NCI-H345 treated with DMSO at 0.1 percent for 48 hours (cell line): ENCODE measurements at regions not wholly inside any gene's neighbourhood (a gene's known extent, or its start where the extent isn't known, plus 50 kb on each side); places are given as distances from the start of the nearest gene placed in this dataset.
A peak's percentile ranks its signal among the peaks of the same experiment; 100 is the strongest.

Source experiments
- DNase-seq: peaks from one replicate; lab custom pipeline; 2025; ENCODE audit not compliant: unreplicated experiment; lab: John Stamatoyannopoulos, UW

DNA sequence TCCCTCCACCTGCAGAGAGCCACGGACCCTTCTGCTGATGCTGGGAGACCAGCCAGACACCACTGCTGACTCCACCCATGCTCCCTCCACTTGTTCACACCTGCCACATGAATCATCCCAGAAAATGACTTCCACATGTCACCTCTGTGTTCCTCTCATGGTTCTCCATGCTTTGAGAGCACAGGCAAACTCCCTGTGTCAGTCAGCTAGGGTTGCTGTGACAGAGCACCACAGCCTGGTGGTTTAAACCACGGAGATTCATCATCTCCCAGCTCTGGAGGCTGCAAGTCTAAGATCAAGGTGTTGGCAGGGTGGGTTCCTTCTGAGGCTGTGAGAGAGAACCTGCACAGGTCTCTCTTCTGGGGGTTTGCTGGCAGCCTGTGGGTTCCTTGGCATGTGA lies 381.4 kb downstream of the GADD45G start:
- DNase-seq: no peak

GRCh38 chr9:89988458-89988857 lies 383.6 kb downstream of the GADD45G start:
- DNase-seq: no peak

GRCh38 chr9:89991204-89991790 lies 386.5 kb downstream of the GADD45G start:
- no peak for DNase-seq

- DNase-seq: no peak
Observed at GRCh38 chr9:89992326-89993198, 387.8 kb downstream of the GADD45G start.

- DNase-seq: no peak
Observed at GRCh38 chr9:89993678-89994630, 389.1 kb downstream of the GADD45G start.

- DNase-seq: no peak
Observed at GRCh38 chr9:89994988-89995613, 390.3 kb downstream of the GADD45G start.

GRCh38 chr9:89996116-89996515 lies 391.3 kb downstream of the GADD45G start:
- no peak for DNase-seq

GRCh38 chr9:89996773-89997172 lies 392.0 kb downstream of the GADD45G start:
- DNase-seq: no peak

DNA sequence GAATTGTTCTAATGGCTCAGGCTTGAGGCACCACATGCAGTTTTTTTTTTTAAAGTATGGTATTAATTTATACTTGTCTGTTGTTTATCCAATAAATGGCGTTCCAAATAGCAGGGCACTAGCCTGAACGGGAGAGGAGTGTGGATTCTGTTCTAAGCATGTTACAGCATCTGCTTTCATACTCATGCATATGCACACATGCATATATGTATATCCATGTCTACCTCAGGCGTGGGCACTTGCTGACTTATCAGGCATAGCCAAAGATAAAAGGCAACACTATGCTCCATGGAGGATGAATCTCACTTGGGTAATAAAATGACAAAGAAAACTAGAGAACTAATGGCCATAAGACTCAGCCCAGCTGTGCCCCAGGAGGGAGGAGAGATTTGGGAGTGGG lies 393.8 kb downstream of the GADD45G start:
- no peak for DNase-seq

DNA sequence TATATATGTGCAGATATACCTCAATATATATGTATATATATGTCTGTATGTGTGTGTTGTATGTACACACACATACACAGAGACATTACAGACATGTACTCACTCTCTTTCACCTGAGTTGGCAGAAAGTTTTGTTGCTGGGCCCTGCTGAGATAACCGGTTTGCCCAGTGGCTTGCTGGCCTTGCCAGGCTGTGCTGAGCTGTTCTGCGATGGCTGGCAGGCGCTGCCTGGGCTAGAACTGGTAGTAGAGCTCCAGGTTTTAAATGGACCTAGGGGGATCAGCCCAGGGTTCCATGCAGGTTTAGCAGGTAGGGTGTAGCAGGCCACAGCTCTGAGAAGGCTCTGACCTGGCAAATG lies 394.3 kb downstream of the GADD45G start:
- DNase-seq: peak; percentile 46

GRCh38 chr9:89999534-90000370 lies 394.9 kb downstream of the GADD45G start:
- DNase-seq: peak; percentile 68

DNA sequence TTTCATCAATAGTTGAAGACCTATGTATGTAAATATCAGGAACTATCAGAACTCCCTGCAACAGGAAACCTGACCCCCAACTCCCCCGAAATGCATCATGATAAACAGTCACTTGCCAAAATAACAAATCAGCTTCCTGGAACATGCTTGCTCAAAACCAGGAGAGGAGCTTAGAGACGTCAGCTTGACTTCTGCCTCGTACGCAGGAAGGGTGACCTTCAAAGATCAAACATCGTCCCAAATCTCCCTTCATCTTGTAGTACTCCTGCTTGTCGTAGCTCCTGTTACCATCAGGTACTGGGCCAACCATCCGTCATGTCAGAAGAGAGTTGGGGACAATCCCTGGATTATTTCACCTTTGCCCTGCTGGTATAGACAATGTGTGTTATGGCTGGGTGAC lies 396.1 kb downstream of the GADD45G start:
- DNase-seq: no peak

DNA sequence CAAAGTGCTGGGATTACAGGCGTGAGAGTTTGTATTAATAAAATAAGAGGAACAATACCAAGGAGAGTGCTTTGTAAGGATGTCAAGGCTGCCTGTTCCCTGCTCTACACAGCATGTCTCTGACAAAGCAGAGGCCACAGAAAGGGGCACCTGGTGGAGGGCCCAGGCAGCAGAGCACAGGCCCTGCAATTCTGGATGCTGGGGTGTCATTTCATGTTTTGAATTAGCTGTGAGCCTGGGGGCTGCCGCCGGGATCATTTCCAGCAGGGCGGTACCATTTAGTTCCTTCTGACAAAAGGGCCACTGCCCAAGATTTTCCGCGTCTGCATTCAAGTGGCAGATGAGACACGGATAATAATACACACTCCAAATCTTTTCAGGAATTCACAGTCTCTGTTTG lies 396.9 kb downstream of the GADD45G start:
- DNase-seq: no peak

GRCh38 chr9:90002397-90003271 lies 397.8 kb downstream of the GADD45G start:
- no peak for DNase-seq

DNA sequence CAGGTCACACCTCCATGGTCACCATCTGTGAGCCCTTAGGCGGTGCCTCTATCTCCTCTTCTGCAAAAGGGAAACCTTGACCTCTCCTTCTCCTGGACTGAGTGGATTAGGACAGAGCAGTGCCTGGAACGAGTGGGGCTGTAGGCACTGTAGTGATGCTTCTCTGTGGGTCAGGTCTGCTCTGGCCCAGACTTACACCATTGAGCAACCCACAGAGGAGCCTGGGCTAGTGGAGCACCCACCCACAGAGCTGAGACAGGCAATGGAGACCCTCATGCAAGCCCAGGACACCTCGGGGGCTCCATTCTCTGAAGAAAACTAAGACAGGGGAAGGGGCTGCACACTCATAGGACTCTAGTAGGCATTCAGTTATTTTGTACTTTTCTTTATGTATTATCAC lies 400.6 kb downstream of the GADD45G start:
- no peak for DNase-seq

DNA sequence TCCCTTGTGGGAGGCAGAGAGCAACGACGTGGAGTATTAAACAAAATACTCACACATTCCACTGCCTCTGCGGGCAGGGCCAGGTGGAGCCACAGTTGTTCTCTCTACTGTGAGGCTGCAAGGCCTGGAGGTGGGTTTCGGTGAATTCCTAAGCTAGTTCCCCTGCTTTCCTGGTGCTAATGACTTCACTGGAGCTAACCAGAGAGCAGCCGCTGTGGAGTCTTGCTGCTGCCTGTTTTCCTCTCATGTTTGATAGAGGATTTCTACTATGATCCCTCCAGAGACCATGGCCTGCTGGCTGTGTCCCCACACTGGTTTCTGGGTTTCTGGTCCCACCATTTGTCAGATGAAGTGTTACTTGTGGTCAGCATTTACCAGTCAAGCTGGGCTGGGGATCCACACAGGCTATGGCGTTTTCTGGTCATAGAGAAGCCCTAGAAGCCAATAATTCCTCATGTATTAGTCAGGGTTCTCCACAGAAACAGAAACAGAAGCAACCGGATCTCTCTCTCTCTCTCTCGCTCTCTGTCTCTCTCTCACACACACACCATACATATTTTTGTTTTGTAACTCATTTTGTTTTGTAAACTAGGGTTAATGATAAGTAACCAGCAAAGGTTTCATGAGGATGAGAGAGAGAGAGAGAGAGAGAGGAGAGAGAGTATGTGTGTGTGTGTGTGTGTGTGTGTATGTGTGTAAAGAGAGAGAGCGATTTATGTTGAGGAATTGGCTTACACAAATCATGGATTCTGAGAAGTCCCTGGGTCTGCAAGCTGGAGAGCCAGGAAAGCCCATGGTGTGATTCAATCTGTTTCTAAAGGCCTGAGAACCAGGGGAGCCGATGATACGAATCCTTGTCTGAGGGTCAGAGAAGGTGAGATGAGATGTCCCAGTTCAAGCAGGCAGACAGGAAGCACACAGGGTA lies 403.0 kb downstream of the GADD45G start:
- no peak for DNase-seq

DNA sequence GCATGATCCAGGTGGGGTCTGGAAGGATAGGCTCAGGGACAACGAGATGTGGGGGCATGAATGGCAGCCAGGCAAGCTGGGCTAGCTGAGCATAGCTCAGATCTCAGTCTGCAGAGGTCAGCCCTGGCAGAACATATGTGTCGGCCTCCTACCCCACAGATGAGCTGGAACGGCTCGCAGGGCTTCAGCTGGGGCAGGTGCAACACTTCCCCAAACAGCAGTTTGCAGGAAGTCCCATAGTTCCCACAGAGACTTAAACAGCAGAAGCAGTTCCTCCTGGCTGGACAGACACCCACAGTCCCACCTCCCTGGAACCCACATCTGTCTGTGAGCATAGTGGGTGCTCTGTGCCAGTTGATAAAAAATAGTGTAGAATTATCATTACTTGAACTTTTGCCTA lies 404.6 kb downstream of the GADD45G start:
- DNase-seq: no peak

GRCh38 chr9:90010793-90011192 lies 406.0 kb downstream of the GADD45G start:
- no peak for DNase-seq
